ENCODE measurements at regions not wholly inside any gene's neighbourhood (a gene's known extent, or its start where the extent isn't known, plus 50 kb on each side); places are given as distances from the start of the nearest gene placed in this dataset.

GRCh38 chrX:19182785-19183184, 60.5 kb upstream of the ADGRG2 start:
- TF ChIP-seq CTCF (IDR thresholded peaks at IDR 0.05) (no peak), EP300 (IDR thresholded peaks at IDR 0.05) (no peak), MAX (IDR thresholded peaks at IDR 0.05) (no peak), MAFK (IDR thresholded peaks at IDR 0.05; ENCODE audit: partially characterized antibody) (no peak), ZC3H11A (IDR thresholded peaks at IDR 0.05) (no peak), JUNB (IDR thresholded peaks at IDR 0.05) (no peak), POLR2A (IDR thresholded peaks at IDR 0.05; ENCODE audit: low read length) (no peak)
